T-helper 1 cell treated with Interleukin-12 subunit alpha and Interleukin-12 subunit beta and Interleukin-4 antibody, amounts not matched to agents 30 ng/mL and 1 ng/mL, for 36 hours (primary cell): ENCODE measurements at regions not wholly inside any gene's neighbourhood (a gene's known extent, or its start where the extent isn't known, plus 50 kb on each side); places are given as distances from the start of the nearest gene placed in this dataset.
"Not testable (repeated sequence)": the region's sequence is repeated elsewhere in the genome, so short reads cannot be mapped to it uniquely, and the experiment has no call there.

Source experiments
- intact Hi-C: fragments of 100-400 bp; cut with micrococcal nuclease; formaldehyde crosslinking; loops from one replicate; pipeline ENCODE4 v1.15.1; 2024

DNA sequence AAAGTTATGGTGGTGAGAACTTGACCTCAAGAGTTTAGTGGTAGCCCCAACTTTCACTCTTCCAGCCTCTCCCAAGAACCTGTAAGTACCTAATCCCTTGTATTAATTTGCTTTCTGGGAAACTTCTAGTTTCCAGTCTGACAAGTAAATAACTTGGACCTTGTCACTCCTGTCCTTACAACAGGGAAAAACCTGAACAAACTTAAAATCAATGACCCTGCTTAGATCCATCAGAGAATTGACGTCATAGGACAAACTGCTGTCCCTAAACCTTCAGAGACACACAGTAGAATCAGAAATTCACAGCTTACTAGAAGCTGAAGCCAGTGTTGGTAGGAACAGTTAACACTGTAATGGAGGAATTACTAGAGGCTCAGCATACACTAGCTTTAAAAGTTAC, 60.0 kb upstream of the DCLK2 start:
- intact Hi-C loops: no loop called here

DNA sequence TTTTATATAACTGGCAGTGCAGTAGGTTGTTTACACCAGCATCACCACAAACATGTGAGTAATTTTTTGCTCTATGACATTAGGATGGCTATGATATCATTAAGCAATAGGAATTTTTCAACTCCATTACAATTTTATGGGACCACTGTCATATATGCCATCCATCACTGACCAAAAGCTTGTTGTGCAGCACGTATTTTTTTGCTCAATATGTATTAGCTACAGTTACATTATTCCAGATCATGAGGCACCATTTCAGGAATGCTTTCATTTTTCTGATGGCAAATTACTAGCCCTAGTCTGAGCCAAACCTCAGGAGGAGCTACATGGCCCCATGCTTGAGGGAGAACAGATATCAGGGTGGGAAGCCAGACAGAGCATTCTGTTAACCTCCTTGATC, 56.8 kb upstream of the DCLK2 start:
- intact Hi-C loops: no loop called here

GRCh38 chr4:150023489-150023888, 54.8 kb upstream of the DCLK2 start:
- intact Hi-C loops: no loop called here

GRCh38 chr4:150026987-150027386, 51.3 kb upstream of the DCLK2 start:
- intact Hi-C loops: not testable (repeated sequence)
